DMS53 treated with DMSO at 0.1 percent for 48 hours (cell line): ENCODE measurements at regions not wholly inside any gene's neighbourhood (a gene's known extent, or its start where the extent isn't known, plus 50 kb on each side); places are given as distances from the start of the nearest gene placed in this dataset.

Experiments used
- DNase-seq: peaks from one replicate; lab custom pipeline; 2025; ENCODE audit not compliant: unreplicated experiment; lab: John Stamatoyannopoulos, UW

- no peak for DNase-seq
Measured at GRCh38 chr6:137731600-137731959, 135.5 kb upstream of the TNFAIP3 start.

- DNase-seq, result peak; percentile 77
Measured at GRCh38 chr6:137731960-137732616, 135.0 kb upstream of the TNFAIP3 start.

DNA sequence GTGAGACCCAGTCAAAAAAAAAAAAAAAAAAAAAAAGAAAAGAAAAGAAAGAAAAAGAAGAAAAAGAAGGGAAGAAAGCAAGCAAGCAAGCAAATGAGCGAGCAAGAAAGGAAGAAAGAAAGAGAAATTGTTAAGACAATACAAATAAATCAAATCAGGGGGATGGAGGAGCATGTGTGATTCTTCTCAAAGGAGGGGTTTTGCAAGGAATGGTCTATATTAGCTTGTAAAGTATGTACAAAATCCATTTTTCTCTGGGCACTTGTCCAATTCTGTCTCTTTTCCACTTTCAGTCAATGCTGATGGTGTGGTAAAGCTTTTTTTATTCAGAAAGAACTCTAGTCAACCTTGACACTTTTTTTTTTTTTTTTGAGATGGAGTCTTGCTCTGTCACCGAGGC, 133.7 kb upstream of the TNFAIP3 start:
- DNase-seq, result no peak

- no peak for DNase-seq
Measured at GRCh38 chr6:137734005-137734874, 132.8 kb upstream of the TNFAIP3 start.

DNA sequence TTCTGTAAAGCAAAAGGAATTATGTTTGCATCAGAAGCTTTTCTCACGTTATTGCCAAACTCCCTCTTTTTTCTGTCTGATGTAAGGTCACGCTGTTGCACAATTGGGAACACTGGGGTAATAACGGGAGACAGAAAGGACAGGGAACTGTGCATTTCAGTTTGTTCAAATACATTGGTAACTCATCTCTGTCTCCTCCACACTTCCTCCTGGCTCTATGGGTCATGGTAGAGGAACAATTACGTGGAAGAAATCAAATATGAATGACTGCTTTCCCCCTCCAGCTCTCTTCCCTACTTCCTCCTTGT, 132.2 kb upstream of the TNFAIP3 start:
- no peak for DNase-seq

DNA sequence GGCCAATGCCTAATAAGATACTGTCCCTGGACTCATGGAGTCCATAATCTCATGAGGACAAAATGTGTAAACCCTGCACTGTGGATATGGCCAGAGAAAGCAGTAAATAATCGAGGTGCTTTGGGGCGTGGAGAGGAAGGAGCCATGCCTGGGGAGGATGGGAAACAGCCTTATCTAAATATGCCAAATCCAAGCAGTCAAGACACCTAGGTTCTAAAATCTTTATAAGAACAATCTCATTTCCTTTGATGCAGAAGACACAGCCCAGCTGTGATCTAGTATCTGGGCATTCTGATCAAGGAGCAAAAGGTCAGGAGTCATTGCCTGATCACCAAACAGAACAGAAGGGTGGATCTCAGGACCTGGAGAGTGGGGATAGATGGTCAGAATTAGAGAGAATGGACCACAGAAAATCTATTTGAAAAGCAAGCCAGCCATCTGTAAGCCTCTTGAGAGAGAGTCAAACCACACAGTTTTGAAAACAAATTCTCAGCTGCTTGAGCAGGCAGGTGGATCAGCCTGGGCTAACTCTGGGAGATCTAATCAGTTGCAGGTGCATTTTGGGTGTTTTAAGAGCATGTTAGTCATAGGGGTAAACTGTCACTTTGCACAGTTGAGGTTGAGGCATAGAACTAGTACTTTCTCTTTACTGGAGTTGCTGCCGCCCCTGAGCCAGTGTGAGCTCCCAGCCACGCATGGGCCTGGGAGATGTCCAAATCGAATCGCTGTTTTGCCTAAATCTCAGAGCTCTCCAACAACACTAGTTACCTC, 130.8 kb upstream of the TNFAIP3 start:
- DNase-seq, result no peak

DNA sequence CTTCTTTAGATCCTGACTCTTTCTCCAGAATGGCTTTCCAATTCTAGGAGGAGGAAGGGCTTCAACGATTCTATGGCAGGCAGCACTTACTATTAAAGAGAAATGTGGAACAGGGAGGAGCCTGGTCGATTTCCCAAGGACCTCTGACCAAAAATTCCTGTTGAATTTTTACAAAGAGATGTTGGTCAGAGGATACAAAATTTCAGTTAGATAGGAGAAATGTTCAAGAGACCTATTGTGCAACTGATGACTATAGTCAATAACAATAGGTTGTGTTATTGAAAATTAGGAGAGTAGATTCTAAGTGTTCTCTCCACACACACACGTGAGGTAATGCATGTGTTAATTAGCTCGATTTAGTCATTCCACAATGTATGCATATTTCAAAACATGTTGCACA, 130.1 kb upstream of the TNFAIP3 start:
- DNase-seq, result no peak

- DNase-seq, result no peak
Measured at GRCh38 chr6:137737836-137738596, 129.0 kb upstream of the TNFAIP3 start.

DNA sequence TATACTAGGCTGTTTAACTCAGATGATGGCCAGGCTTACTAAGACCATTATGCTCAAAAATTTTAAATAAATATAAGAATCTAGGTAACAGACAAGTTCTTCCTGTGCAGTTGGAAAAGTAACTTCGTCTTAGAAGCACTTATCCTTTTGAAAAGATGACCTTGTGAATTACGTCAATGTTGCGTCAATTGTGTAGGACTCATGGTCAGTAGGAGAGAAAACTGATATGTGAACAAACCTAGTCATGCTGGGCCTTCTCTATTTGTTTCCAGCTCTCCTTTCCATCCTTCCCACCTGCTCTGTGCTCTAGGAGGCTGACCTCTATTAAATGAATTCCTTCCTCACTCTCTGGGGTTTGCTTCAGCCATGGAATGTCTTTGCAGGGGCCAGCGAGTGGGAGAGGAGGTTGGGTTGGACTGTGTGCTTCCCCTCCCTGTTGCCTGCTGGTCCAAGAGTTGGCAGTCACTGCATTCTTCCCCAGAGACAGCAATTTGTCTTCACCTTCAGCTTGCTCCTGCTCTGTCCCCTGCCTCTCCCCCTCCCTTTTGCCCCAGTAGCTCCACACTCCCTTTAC, 128.0 kb upstream of the TNFAIP3 start:
- no peak for DNase-seq

- DNase-seq, result no peak
Measured at GRCh38 chr6:137739544-137739943, 127.5 kb upstream of the TNFAIP3 start.

DNA sequence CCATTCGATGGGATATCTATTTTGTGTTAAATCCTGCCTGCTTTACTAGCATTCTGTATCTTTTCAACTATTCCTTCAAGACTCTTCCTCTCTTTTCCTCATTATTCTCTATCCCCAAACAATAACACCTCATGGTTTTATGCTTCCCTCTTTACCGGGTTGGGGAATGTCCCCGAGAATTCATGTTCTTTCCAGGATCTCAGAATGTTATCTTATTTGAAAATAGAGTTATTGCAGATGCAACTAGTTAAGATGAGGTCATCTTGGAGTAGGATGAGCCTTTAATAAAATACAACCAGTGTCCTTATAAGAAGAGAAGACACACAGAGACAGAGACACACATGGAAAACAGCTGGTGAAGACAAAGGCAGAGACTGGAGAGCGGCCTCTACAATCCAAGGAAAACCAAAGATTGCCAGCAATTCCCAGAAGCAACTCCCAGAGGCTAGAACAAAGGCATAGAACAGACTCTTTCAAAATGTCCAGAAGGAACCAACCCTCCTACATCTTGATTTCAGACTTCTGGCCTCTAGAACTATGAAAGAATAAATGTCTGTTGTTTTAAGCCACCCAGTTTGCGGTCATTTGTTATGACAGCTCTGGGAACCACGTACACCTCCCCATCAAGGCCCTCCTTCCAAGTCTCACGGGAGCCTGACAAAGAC, 126.8 kb upstream of the TNFAIP3 start:
- DNase-seq, result no peak

- DNase-seq, result no peak
Measured at GRCh38 chr6:137740967-137741761, 125.9 kb upstream of the TNFAIP3 start.

GRCh38 chr6:137743493-137743892, 123.6 kb upstream of the TNFAIP3 start:
- no peak for DNase-seq

DNA sequence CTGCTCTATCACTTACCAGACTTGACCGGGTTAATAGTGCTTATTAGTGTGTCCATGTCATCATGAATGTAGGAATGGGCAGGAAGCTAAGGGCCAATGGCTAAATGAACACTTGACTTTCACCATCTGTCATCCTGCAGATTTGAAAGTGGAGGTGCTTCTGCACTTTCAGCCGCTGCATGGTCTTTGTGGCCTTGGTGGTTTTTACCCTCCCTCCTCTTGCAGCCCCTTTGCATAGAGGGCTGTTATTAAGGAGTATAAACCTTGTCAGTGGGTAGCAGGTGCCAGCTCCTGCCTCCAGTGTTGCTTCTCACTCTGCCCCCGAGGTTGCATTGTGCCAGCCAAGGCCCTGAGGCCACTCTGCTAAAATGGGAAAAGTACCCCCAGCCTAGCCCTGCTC, 122.2 kb upstream of the TNFAIP3 start:
- DNase-seq, result no peak

DNA sequence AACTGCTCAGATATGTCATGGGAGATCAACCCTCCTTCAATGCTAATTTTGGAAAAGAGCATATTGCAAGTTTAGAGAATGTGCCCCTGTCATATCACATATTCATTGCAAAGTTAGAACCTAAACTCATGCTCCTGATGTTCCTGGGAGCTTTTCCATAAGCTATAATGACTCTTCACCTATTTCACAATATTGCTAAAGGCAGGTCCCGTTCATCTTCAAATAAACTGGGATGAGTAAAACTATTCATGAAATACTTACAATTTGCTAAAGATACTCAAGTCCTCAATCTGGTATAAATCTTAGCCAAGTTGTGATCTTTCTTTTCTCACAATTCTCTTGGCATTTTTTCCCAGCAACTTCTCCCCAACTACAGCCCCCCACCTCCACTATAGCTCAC, 121.7 kb upstream of the TNFAIP3 start:
- DNase-seq, result no peak

DNA sequence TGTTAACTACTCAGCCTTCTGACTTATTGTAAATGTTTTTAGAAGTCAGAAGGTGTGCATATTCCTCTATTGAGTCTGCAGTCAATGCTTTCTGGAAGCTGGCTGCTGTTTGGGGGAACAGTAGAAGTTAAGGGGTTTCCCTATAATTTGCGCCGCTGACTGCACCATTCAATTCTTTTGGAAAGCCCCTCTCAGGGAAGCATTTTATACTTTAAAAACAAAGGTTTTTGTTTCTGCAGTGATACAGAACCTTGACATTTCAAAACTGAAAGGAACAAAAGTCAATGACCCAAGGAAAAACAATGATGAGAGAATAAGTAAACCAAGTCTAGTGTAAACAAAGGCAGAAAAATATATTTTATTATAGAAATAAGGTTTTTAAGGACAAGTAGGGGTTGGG, 120.8 kb upstream of the TNFAIP3 start:
- no peak for DNase-seq

DNA sequence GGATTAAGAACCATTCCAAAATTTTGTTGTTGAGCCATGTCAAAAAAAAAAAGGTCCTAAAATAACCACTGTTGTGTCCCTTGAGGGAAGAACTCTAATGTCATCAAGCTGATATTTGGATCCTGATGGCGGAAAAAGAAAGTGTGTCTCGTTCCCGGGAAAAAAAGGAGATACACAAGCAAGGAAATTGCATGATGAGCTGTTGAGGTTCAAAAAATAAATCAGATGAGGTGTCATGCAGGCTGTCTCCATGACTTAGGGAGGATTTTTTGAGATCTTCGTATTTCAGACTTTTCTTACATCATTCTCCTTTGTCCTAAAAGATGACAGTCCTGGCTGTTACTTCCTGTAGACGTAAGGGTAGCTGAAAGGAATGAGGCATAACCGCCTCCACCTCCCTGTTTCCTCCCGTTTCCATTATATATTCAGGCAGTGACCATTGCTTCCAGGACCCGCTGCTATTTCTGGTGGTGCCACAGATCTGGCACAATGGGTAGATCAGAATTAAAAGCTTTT, 117.3 kb upstream of the TNFAIP3 start:
- no peak for DNase-seq

DNA sequence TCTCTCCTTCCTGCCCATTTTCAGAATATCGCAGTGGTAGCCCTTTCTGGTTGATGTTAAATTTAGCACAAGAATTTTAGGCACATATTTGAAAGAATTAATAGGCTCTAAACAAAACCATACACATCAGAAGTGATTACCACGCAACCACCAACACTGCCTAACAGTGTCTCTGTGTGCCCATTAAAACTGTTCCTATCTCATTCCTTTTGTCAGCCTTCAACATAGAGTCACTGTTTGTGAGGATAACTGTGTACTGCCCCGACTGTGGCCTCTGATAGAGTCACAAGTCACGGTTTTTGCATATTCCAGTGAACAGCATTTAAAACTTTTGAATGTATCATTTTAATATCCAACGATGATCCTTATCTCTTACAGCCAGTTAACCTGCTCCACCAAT, 116.8 kb upstream of the TNFAIP3 start:
- DNase-seq, result no peak

DNA sequence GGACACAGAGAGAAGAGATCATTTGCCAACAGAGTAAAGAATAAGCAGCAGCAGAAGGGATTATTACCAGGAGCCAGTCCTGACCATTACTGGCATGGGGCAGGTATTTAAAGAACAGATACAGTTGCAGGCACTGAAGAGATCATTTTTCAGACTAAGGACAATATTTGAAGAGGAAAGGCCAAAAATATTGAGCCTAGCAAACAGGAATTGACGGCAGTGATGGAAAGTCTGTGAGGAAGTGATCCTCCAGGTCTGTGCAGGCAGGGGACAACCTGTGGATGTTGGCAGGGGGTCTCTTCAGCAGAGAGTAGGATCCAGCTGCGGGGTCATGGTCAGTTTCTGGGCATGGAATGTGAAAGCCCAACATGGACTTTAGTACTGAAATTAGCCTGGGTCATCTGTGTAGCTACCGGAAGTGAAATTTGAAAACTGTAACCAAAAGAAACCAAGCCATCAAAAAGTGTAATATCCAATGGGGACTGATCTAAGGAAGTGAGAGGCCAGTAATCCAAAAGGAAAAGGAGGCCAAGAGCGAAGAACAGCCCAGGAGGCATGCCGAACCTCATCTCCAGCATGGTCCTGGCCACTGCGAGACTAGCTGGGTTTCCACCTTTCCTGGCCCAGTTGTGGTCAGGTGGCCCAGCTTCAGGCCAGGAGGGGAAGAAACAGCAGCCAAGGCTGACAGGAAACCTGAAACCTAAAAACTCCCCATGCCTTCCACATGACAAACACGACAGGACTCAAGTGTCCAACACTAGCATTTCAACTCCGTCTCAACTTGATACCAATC, 115.1 kb upstream of the TNFAIP3 start:
- no peak for DNase-seq
